ENCODE measurements at regions not wholly inside any gene's neighbourhood (a gene's known extent, or its start where the extent isn't known, plus 50 kb on each side); places are given as distances from the start of the nearest gene placed in this dataset.

DNA sequence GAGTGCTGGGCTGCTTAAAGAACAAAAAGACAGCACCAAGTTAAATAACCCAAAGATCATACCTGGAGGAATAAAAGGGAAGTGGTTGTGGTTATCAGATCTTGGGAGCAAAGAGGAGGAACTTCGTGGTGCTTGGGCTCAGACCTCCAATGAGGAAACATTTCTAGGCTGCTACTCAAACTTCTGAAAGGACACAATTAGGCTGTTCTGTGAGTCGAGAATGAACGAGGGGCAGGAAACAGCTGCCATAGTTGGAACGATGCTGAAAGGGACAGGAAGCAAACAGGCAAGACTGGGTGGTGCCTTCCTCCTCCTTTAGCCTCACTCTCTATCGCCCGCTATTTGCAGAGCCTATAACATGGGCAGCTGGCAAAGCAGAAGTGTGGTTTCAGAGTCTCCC is 276.3 kb upstream of the ARRDC4 start:
- TF ChIP-seq SIN3A (IDR thresholded peaks at IDR 0.05; ENCODE audit: borderline replicate concordance, insufficient read depth, low read length) = no peak
- TF ChIP-seq FOXP2 (optimal IDR thresholded peaks at IDR 0.05; ENCODE audit: borderline replicate concordance, extremely low read depth, extremely low read length, insufficient read depth) = no peak
- no peak for TF ChIP-seq POLR2AphosphoS5 (IDR thresholded peaks at IDR 0.05; ENCODE audit: low read depth, low read length)
- TF ChIP-seq, protein P1, sequence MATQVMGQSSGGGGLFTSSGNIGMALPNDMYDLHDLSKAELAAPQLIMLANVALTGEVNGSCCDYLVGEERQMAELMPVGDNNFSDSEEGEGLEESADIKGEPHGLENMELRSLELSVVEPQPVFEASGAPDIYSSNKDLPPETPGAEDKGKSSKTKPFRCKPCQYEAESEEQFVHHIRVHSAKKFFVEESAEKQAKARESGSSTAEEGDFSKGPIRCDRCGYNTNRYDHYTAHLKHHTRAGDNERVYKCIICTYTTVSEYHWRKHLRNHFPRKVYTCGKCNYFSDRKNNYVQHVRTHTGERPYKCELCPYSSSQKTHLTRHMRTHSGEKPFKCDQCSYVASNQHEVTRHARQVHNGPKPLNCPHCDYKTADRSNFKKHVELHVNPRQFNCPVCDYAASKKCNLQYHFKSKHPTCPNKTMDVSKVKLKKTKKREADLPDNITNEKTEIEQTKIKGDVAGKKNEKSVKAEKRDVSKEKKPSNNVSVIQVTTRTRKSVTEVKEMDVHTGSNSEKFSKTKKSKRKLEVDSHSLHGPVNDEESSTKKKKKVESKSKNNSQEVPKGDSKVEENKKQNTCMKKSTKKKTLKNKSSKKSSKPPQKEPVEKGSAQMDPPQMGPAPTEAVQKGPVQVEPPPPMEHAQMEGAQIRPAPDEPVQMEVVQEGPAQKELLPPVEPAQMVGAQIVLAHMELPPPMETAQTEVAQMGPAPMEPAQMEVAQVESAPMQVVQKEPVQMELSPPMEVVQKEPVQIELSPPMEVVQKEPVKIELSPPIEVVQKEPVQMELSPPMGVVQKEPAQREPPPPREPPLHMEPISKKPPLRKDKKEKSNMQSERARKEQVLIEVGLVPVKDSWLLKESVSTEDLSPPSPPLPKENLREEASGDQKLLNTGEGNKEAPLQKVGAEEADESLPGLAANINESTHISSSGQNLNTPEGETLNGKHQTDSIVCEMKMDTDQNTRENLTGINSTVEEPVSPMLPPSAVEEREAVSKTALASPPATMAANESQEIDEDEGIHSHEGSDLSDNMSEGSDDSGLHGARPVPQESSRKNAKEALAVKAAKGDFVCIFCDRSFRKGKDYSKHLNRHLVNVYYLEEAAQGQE (IDR thresholded peaks at IDR 0.05; ENCODE audit: insufficient read depth in 1 of 2, low read depth in 2 of 2, low read length in 2 of 2) = no peak
- TF ChIP-seq TAF1 (IDR thresholded peaks at IDR 0.05; ENCODE audit: borderline replicate concordance, insufficient read depth, low read length) = no peak

DNA sequence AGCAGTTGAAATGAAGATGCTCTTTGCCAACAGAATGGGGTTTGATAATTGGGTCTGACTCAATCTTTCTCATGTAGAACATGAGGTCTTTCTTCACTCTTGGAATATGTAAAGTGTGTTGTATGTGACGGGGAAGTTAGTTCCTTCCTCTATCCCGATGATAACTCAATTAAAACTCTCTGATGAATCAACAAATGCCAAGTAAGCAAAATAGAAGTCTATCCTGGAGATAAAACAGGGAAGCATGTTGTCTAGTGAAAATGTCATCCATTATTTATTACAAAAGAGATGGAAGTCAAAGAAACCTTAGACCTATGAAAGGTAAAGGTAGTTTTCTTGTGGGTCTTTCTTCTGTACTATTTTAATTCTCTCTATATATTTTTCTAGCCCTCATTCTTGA is 274.2 kb upstream of the ARRDC4 start:
- no peak for TF ChIP-seq POLR2AphosphoS5 (IDR thresholded peaks at IDR 0.05; ENCODE audit: low read depth, low read length)
- TF ChIP-seq SIN3A (IDR thresholded peaks at IDR 0.05; ENCODE audit: borderline replicate concordance, insufficient read depth, low read length) = no peak
- TF ChIP-seq, protein P1 (IDR thresholded peaks at IDR 0.05; ENCODE audit: insufficient read depth in 1 of 2, low read depth in 2 of 2, low read length in 2 of 2) = no peak
- no peak for TF ChIP-seq TAF1 (IDR thresholded peaks at IDR 0.05; ENCODE audit: borderline replicate concordance, insufficient read depth, low read length)
- no peak for TF ChIP-seq FOXP2 (optimal IDR thresholded peaks at IDR 0.05; ENCODE audit: borderline replicate concordance, extremely low read depth, extremely low read length, insufficient read depth)

DNA sequence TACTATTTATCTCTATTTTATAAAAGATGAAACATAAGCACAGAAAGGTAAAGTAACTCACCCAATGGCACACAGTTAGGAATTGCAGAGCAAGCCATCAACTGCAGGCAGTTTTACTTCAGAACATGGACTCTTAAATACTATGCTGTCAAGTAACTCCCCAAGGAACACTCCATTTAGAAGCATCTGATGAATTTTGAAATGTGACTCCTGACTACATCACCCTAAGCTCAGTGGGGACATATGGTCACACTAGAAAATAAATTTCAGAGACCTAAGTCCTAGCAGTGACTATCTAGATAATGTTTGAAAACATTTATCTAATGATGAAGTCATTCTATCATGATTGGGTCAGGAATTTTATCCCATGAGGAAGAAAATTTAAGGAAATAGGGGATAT is 272.8 kb upstream of the ARRDC4 start:
- no peak for TF ChIP-seq FOXP2 (optimal IDR thresholded peaks at IDR 0.05; ENCODE audit: borderline replicate concordance, extremely low read depth, extremely low read length, insufficient read depth)
- no peak for TF ChIP-seq TAF1 (IDR thresholded peaks at IDR 0.05; ENCODE audit: borderline replicate concordance, insufficient read depth, low read length)
- TF ChIP-seq, protein P1 (IDR thresholded peaks at IDR 0.05; ENCODE audit: insufficient read depth in 1 of 2, low read depth in 2 of 2, low read length in 2 of 2) = no peak
- no peak for TF ChIP-seq SIN3A (IDR thresholded peaks at IDR 0.05; ENCODE audit: borderline replicate concordance, insufficient read depth, low read length)
- no peak for TF ChIP-seq POLR2AphosphoS5 (IDR thresholded peaks at IDR 0.05; ENCODE audit: low read depth, low read length)

DNA sequence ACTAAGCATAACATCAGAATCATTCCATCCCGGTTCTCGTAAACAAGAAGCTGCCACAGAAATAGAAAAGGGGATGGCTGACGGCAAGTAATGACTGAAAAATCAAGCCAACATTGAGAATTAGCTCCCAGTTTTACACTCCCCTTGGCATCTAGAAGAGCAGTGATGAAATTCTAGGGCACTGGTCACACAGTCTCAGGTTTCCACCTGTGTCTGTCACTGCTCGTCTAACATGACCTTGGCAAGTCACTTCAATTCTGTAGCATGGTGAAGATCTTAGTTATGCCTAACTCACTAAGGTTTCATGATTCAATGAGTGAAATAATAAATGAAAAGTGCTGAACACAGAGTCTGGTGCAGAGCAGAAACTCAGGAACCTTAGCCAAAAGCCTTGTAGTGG is 272.3 kb upstream of the ARRDC4 start:
- no peak for TF ChIP-seq FOXP2 (optimal IDR thresholded peaks at IDR 0.05; ENCODE audit: borderline replicate concordance, extremely low read depth, extremely low read length, insufficient read depth)
- TF ChIP-seq POLR2AphosphoS5 (IDR thresholded peaks at IDR 0.05; ENCODE audit: low read depth, low read length) = no peak
- TF ChIP-seq TAF1 (IDR thresholded peaks at IDR 0.05; ENCODE audit: borderline replicate concordance, insufficient read depth, low read length) = no peak
- TF ChIP-seq, protein P1 (IDR thresholded peaks at IDR 0.05; ENCODE audit: insufficient read depth in 1 of 2, low read depth in 2 of 2, low read length in 2 of 2) = no peak
- TF ChIP-seq SIN3A (IDR thresholded peaks at IDR 0.05; ENCODE audit: borderline replicate concordance, insufficient read depth, low read length) = no peak

DNA sequence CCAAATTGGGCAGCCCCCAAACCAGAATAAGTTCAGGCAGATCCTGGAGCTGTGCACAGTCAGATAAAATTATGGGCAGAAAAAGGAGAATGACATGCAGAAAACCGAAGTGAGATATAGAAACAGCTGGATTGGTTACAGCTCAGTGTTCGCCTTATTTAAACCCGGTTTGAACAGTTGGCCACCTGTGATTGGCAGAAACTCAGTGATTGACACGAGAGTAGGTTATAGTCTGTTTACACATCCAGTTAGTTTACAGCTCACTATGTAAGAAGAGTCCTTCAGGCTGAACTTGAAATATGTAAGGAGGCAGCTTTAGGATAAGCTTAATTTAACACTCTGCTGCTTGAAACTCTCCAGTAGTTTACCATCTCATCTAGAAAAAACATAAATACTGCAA is 271.6 kb upstream of the ARRDC4 start:
- TF ChIP-seq, protein P1 (IDR thresholded peaks at IDR 0.05; ENCODE audit: insufficient read depth in 1 of 2, low read depth in 2 of 2, low read length in 2 of 2) = no peak
- TF ChIP-seq SIN3A (IDR thresholded peaks at IDR 0.05; ENCODE audit: borderline replicate concordance, insufficient read depth, low read length) (no peak), FOXP2 (optimal IDR thresholded peaks at IDR 0.05; ENCODE audit: borderline replicate concordance, extremely low read depth, extremely low read length, insufficient read depth) (no peak), TAF1 (IDR thresholded peaks at IDR 0.05; ENCODE audit: borderline replicate concordance, insufficient read depth, low read length) (no peak), POLR2AphosphoS5 (IDR thresholded peaks at IDR 0.05; ENCODE audit: low read depth, low read length) (no peak)

Data from PFSK-1 (cell line).